OCI-LY3 (cell line): ENCODE measurements at regions not wholly inside any gene's neighbourhood (a gene's known extent, or its start where the extent isn't known, plus 50 kb on each side); places are given as distances from the start of the nearest gene placed in this dataset.

Source experiments
- H2AFZ ChIP-seq: fragments of 200-600, 300-600 bp; shearing (Covaris generic); 2 replicates; pipeline ENCODE4 v1.6.0; 2014; ENCODE audit warnings: antibody characterized with exemption, low read depth, low read length
- H3K27ac ChIP-seq: fragments of 200-600, 300-600 bp; sonication (generic); 2 replicates; pipeline ENCODE4 v1.5.1; 2014; ENCODE audit warnings: mild to moderate bottlenecking, low read length, moderate library complexity, mixed read lengths
- H3K27me3 ChIP-seq: fragments of 200-600, 300-600 bp; sonication (generic); 2 replicates; pipeline ENCODE4 v1.6.1; 2014; ENCODE audit warnings: low read depth, low read length, mixed read lengths
- H3K36me3 ChIP-seq: fragments of 200-600, 300-600 bp; sonication (generic); replicated peaks from 2 replicates; pipeline ENCODE3; 2014; ENCODE audit warnings: low read depth, low read length, mixed read lengths
- H3K4me1 ChIP-seq: fragments of 300-600, 200-600 bp; sonication (generic); 2 replicates; pipeline ENCODE4 v1.6.1; 2014; ENCODE audit warnings: low read length, mixed read lengths
- H3K4me2 ChIP-seq: fragments of 200-600, 300-600 bp; sonication (generic); 2 replicates; pipeline ENCODE4 v1.6.1; 2014; ENCODE audit warnings: low read length, mixed read lengths
- H3K4me3 ChIP-seq: fragments of 300-600, 200-600 bp; sonication (generic); 2 replicates; pipeline ENCODE4 v1.5.1; 2014; ENCODE audit warnings: antibody characterized with exemption, mild to moderate bottlenecking, low read length, moderate library complexity
- H3K79me2 ChIP-seq: fragments of 300-600, 200-600 bp; shearing (Covaris generic); 2 replicates; pipeline ENCODE4 v1.6.1; 2014; ENCODE audit warnings: mild to moderate bottlenecking, low read length, mixed read lengths
- H3K9ac ChIP-seq: fragments of 300-600, 200-600 bp; shearing (Covaris generic); 2 replicates; pipeline ENCODE4 v1.6.0; 2014; ENCODE audit warnings: mild to moderate bottlenecking, low read length, moderate library complexity
- H3K9me3 ChIP-seq: fragments of 200-600, 300-600 bp; shearing (Covaris generic); 2 replicates; pipeline ENCODE4 v1.6.1; 2014; ENCODE audit warnings: low read length, mixed read lengths; ENCODE audit not compliant: insufficient read depth
- H4K20me1 ChIP-seq: fragments of 200-600, 300-600 bp; sonication (generic); 2 replicates; pipeline ENCODE4 v1.6.1; 2016; ENCODE audit warnings: low read length, mixed read lengths; ENCODE audit not compliant: insufficient read depth
- CTCF ChIP-seq: fragments of 200-600, 300-600 bp; sonication (generic); IDR thresholded peaks from 2 replicates; pipeline ENCODE4 v1.5.1; 2014; ENCODE audit warnings: antibody characterized with exemption, low read length, low read depth
- EZH2phosphoT487 ChIP-seq: fragments of 200-600 bp; shearing (Covaris generic); IDR thresholded peaks from 2 replicates; pipeline ENCODE4 v1.6.1; 2018; ENCODE audit warnings: antibody characterized with exemption, mixed run types, low read depth

GRCh38 chr4:33283818-33284217 is 2563.6 kb downstream of the PCDH7 start:
- Histone ChIP-seq H3K4me2 (no peak overlapping the region), H4K20me1 (no peaks in the 10 kb centered on the region), H2AFZ (no peak overlapping the region), H3K27me3 (no peaks in the 10 kb centered on the region), H3K9me3 (no peaks in the 10 kb centered on the region), H3K27ac (no peak overlapping the region), H3K9ac (no peak overlapping the region), H3K4me1 (no peaks in the 10 kb centered on the region), H3K79me2 (no peaks in the 10 kb centered on the region), H3K4me3 (no peak overlapping the region), H3K36me3 (no peaks in the 10 kb centered on the region)
- no peak for TF ChIP-seq EZH2phosphoT487
- TF ChIP-seq CTCF: no peak

- no peak overlapping the region for H3K9ac ChIP-seq
- no peak overlapping the region for H2AFZ ChIP-seq
- no peaks in the 10 kb centered on the region for H3K79me2 ChIP-seq
- no peak overlapping the region for H3K4me2 ChIP-seq
- no peaks in the 10 kb centered on the region for H3K4me1 ChIP-seq
- H3K9me3 ChIP-seq: no peaks in the 10 kb centered on the region
- no peak for TF ChIP-seq EZH2phosphoT487
- TF ChIP-seq CTCF: no peak
- H4K20me1 ChIP-seq: no peaks in the 10 kb centered on the region
- H3K27me3 ChIP-seq: no peaks in the 10 kb centered on the region
- H3K36me3 ChIP-seq: no peaks in the 10 kb centered on the region
- no peak overlapping the region for H3K4me3 ChIP-seq
- no peak overlapping the region for H3K27ac ChIP-seq
Observed at GRCh38 chr4:33296876-33297455, 2576.8 kb downstream of the PCDH7 start.

- Histone ChIP-seq H3K4me2 (no peak overlapping the region), H2AFZ (no peak overlapping the region), H4K20me1 (no peaks in the 10 kb centered on the region), H3K4me1 (no peaks in the 10 kb centered on the region), H3K9ac (no peak overlapping the region), H3K4me3 (no peak overlapping the region), H3K79me2 (no peaks in the 10 kb centered on the region), H3K27ac (no peak overlapping the region), H3K27me3 (no peaks in the 10 kb centered on the region), H3K36me3 (no peaks in the 10 kb centered on the region), H3K9me3 (no peaks in the 10 kb centered on the region)
- TF ChIP-seq EZH2phosphoT487 (no peak), CTCF (no peak)
Observed at GRCh38 chr4:33302321-33302720, 2582.2 kb downstream of the PCDH7 start.

- Histone ChIP-seq H3K4me1 (no peaks in the 10 kb centered on the region), H4K20me1 (no peaks in the 10 kb centered on the region), H3K27ac (no peak overlapping the region), H3K36me3 (no peaks in the 10 kb centered on the region), H3K27me3 (no peaks in the 10 kb centered on the region), H3K9ac (no peak overlapping the region), H3K4me2 (no peak overlapping the region), H2AFZ (no peak overlapping the region), H3K4me3 (no peak overlapping the region), H3K79me2 (no peaks in the 10 kb centered on the region), H3K9me3 (no peaks in the 10 kb centered on the region)
- TF ChIP-seq EZH2phosphoT487 (no peak), CTCF (no peak)
Observed at GRCh38 chr4:33306131-33306530, 2586.0 kb downstream of the PCDH7 start.
